ENCODE measurements at regions not wholly inside any gene's neighbourhood (a gene's known extent, or its start where the extent isn't known, plus 50 kb on each side); places are given as distances from the start of the nearest gene placed in this dataset.
"Not testable (repeated sequence)": the region's sequence is repeated elsewhere in the genome, so short reads cannot be mapped to it uniquely, and the experiment has no call there.

DNA sequence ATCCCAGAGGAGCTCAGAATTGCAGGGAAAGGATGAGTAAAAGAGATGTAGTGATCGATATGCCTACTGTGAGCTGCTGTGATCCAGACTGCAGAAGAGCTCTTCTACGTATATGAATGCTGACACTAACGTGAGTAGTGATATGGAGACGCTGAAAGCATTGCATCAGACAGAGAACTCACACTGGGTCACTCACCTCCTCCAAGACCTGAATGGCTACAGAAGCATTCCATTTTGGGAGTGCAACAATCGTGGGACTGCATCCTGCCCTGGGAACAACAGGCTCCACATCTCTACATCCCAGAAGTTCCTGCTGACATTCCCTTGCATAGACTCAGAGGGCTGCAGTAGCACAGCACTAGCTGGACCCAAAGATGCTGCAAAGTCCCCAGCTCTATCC lies 755.9 kb upstream of the MEF2C start:
- DNase-seq, result no peak

DNA sequence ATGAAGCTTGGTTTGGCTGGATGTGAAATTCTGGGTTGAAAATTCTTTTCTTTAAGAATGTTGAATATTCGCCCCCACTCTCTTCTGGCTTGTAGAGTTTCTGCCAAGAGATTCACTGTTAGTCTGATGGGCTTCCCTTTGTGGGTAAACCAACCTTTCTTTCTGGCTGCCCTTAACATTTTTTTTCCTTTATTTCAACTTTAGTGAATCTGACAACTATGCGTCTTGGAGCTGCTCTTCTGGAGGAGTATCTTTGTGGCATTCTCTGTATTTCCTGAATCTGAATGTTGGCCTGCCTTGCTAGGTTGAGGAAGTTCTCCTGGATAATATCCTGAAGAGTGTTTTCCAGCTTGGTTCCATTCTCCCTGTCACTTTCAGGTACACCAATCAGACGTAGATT lies 751.2 kb upstream of the MEF2C start:
- DNase-seq, result not testable (repeated sequence)

DNA sequence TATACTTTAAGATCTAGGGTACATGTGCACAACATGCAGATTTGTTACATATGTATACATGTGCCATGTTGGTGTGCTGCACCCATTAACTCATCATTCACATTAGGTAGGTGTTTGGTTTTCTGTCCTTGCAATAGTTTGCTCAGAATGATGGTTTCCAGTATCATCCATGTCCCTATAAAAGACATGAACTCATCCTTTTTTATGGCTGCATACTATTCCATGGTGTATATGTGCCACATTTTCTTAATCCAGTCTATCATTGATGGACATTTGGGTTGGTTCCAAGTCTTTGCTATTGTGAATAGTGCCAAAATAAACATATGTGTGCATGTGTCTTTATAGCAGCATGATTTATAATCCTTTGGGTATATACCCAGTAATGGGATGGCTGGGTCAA lies 747.1 kb upstream of the MEF2C start:
- DNase-seq, result not testable (repeated sequence)

DNA sequence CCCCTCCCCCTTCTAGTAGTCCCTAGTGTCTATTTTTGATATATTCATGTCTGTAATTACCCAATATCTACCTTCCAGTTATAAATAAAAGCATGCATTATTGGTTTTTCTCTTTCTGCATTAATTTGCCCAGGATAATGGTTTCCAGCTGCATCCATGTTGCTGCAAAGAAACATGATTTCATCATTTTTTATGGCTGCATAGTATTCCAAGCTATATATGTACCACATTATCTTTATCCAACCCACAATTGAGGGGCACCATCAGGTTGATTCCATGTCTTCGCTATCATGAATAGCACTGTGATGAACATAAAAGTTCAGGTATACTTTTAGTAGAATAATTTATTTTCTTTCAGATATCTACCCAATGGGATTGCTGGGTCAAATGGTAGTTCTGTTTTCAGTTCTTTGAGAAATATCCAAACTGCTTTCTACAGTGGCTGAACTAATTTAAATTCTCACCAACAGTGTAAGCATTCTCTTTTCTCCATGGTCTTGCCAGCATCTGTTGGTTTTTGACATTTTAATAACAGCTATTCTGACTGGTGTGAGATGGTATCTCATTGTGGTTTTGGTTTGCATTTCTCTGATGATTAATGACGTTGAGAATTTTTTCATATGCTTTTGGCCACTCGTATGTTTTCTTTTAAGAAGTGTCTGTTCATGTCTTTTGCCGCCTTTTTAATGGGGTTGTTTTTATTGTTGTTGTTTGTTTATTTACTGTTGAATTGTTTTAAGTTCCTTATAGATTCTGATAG lies 746.1 kb upstream of the MEF2C start:
- no peak for DNase-seq

DNA sequence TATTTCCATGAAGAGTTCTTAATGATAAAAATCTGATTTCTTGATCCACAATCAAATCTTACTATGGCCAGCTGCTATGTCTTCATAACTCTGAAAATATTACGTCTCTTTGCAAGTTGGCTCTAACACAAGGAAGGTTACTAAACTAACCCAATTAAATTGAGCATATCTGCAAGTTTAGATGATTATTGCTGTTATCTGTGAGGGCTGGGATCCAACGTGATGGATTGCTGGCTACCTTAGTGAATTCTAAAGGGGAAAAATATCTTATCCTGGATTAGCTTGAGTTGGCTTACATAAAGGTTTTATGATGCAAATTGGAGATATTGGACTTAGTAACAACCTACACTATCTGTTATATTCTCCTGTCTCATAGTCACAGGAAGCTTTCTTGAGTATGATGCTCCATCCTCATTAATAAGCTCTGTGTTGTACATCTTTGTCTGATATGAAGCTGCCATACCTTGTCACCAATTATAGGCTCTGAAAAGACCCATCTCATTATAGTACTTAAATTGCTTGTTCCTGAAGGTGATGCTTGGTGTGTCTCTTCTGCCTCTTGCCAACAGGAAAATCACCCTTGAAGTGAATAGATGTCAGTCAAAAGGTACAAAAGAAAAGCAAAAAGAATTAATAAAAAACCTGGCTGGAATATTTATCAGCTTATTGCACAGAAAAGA lies 733.0 kb upstream of the MEF2C start:
- no peak for DNase-seq

DNA sequence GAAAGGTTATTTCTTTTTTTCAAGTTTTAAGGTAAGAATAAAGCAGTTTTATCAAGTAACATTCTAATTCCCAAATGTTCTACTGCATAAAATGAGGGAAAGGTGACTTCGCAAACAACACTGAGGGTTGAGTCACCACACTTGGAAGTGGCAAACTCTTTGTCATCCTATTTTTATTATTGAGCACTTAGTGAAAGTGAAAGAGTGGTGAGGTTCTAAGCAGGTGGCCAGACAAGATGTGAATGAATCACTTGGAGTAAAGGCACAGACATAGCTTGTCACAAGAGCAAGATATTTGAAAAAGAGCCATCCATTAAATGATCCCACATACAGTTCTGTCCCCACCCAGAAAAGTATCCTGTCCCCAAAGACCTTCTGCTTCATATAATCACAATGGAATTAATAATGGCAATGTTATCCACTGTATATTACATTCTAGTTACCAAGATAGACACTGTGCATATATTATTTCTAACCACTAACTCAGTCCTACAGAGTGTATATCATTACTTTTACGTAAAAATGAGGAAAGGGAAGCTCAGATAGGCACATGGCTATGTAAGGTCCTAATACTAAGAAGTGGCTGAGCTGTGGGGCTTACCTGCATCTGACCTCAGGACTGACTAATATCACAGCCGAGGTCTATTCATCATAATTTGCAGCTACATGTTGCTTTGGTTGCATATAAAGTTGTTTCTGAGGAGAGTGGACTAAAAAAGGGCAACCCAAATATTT lies 730.4 kb upstream of the MEF2C start:
- no peak for DNase-seq

DNA sequence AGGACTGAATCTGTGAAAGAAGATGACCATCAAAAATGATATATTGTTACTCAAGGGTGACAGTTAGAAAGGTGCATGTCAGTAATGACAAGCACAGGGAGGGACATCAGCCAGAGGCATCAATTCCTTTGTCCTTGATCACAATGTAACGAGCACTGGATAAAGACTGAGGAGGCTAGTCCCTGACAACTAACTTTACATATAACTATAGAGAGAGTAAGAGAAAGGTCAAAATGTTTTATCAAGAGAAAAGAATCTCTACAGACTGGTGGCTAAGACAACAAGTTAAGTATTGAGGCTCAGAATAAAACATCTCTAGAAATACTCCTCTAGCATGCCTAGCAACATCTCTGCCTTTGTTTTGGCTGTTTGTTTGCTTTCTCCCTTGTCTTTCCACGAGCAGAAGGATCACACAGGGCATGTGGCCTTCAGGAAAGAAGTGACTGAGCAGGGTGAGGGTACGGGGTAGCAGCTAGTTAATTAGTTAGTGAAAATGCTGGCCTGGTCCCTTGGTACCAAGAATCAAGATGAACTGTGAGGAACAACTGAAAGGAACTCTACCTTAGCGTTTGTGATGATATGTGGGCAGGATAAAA lies 724.1 kb upstream of the MEF2C start:
- DNase-seq, result no peak

DNA sequence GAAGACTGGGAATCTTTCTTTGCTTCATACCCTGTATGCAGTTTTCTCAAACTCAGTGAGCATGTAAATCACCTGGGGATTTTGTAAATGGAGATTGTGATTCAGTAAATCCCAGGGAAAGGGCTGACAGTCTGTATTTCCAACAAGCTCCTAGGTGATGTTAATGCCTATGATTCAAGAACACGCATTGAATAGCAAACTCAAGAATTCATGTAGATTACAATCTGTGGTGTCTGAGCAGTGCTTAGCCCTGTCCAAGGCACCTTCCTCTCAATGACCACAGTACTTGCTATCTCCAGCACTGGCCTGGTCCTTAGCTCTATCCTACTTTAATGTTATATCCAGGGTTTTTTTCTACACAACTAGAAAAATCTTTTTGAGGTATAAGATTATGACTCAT lies 721.4 kb upstream of the MEF2C start:
- DNase-seq, result no peak

DNA sequence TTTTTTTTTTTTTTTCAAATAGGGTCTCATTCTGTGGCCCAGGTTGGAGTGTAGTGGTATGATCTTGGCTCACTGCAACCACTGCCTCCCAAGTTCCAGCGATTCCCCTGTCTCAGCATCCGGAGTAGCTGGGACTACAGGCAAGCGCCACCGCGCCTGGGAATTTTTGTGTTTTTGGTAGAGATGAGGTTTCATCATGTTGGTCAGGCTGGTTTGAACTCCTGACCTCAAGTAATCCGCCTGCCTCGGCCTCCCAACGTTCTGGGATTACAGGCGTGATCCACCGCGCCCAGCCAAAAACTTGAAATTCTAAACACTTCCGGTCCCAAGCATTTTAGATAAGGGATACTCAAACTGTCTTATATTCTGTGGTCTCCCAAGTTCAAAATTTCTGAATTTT lies 718.9 kb upstream of the MEF2C start:
- DNase-seq, result no peak

DNA sequence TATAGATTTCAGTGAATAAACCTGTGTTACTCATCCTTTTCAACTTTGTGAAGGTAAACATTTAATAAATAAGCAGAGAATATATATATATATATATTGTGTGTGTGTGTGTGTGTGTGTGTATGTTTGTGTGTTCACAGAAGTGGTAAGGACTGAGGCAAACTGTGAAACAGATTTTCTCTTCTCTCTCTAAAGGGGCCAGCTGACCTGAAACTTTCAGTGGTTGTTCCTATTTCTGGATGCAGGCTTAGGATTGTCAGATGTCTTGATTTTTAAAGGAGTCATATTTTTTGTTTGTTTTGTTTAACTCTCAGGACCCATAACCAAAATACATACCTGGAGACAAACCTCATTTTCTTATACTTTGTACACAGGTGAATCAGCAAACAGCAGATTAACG lies 714.9 kb upstream of the MEF2C start:
- DNase-seq, result no peak

DNA sequence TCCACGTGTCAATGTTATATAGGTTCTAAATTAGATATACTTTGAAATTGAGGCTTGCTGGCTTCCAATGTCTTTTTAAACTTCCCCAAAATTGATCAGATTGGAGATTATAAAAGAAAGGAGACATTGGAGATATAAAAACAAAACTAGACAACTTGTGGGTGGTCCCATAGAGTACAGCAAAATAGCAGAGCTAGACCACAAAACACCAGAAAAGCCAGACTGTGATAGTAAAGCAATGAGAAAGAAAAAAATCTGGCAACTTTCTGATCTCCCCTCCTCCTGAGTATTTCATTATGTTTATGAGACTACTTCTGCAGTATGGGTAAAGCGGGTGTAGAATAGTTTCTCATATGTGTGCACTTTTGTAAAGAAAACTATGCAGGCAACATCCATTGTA lies 713.8 kb upstream of the MEF2C start:
- DNase-seq, result no peak

DNA sequence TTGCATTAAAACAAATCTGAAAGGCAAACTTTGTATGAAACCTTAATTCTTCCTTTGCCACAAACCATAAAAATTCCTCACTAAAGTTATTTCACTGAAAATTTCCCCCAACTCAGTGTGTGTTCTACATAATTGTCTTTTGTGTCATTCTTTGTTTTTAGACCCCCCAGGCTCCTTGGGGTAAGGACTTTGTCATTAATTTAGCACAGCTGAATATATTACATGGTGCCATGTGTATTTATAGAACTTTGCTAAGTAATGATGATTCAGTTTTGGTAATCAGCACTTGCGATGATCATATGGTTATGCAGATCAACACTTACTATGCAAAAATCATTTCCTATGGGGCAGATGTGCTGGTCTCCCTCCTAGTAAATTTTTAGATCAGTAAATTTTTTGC lies 712.1 kb upstream of the MEF2C start:
- DNase-seq, result no peak

DNA sequence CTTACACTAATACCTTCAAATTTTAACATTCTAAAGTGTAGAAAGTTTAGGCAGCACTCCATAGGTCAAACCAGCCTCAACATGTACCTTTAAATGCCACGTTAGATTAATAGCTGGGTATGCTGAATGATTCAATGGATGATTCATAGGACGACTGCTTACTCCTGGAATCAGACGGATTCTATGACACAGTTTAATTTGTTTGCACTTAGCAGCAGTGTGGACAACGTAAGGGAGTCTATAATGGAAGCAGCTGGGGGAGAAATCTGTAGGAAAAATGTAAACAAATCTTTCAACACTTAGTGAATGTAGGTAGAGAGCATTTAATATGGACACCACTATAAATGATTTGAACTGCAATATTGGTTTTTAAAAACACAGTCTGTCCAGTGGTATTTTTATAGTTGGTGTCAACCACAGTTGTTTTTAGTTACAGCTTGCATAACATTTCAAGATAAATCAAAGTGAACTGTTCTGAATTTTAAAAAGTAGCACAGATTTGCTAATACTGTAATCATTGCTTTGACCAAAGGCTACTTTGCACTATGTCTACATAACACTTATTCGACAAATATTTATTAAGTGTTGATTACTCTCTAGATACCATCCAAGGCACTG lies 701.5 kb upstream of the MEF2C start:
- no peak for DNase-seq

DNA sequence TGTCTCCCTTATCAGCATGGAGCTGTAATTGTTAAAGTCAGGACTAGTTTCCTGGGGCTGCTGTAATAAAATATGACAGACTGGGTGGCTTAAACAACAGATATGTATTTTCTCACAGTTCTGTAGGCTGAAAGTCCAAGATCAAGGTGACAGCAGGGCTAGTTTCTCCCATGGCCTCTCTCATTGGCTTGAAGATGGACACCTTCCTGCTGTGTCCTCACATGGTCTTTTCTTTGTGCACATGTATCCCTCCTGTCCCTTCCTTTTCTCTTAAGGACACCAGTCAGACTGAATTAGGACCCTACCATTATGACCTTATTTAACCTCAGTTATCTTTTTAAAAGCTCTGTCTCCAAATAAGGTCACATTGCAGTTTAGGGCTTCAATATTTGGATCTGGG lies 700.5 kb upstream of the MEF2C start:
- no peak for DNase-seq

DNA sequence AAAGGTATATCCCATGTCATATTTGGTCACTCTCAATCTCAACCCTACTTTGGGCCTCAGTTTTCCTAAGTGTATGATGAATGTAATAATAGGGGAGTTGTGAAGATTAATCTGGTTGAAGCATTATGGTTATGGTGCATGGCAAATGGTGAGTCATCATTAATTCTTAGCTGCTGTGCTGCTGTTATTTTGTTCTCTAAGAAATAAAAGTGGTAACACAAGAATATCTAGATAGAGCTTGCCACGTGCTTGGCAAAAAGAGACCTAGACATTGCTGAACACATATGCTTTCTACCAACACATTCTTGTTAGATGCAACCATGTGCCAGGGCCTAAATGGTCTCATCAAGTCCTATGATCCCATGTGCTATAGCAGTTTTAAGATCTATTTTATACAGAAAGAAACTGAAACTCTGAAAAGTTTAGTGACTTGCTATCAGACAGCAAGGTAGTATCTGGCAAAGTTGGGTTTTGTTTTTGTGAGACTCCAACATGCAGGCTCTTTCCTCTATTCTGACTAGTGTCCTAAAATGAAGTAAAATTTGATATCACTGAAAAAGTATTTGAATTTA lies 699.9 kb upstream of the MEF2C start:
- DNase-seq, result no peak

DNA sequence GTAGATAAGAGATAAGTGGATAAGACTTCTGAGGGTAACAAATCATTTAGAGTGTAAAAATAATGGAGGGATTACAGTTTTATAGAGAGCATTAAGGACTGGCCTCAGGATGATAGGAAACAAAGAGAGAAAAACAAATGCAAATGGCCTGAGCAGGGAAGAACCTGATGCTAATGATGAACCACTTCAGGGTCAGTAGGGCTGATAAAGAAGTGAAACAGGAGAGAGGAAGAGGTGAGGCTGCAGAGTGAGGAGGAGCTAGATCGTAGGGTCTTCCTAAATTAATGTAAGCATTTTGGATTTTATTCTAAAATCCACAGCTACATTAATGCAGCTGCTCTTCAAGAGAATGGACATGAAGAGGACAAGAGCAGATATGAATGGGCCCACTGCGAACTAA lies 698.0 kb upstream of the MEF2C start:
- DNase-seq, result no peak

DNA sequence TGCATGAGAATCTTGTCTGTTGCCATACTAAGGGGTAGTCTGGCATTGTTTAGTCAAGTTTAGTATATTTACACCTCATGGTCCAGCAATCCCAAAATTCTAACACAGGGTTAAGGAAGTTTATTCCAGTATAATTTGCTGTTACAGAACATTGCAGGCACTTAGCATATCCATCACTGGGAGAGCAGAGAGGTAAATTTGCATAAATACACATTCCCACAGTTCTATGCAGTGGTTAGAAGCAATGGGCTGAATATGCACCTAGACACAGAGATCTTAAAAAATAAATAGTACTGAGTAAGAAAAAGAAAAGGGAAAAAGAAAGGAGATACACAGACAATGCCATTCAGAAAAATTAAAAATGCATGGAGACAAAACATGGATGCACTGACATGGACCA lies 692.3 kb upstream of the MEF2C start:
- no peak for DNase-seq

DNA sequence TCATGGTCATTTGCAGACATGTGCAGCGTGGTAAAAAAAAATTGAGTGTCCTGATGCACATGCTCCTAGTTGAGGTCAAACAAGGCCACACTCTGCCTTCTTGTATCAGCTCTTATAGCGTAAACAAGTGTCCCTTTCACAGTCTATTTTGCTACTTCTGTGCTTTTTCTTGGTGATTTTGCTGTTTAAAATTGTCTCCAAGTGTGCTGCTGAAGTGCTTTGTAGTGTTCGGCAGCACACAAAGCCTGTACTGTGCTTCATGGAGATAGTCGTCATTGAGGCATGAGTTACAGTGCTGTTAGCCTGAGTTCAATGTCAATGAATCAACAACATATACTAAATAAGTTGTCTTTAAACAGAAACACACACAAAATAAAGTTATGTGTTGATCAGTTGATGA lies 690.4 kb upstream of the MEF2C start:
- DNase-seq, result no peak

DNA sequence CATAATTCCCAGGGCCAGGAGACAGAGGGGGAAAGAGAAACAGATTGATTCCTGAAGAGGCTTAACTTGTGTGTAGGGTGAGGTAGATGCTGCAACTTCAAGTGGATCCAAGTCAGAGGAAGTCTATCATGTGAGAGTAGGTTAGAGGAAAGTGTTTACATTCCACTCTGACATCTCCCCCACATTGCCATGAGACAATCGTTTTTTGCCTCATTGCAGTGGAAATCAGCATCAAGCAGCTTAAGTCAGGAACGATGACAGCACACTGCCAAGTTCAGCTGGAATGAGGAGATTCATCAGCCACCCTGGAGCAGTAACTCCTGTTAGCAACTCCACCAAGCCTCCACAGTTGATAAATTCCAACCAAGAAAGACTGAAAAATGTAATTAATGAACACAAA lies 689.7 kb upstream of the MEF2C start:
- DNase-seq, result no peak

DNA sequence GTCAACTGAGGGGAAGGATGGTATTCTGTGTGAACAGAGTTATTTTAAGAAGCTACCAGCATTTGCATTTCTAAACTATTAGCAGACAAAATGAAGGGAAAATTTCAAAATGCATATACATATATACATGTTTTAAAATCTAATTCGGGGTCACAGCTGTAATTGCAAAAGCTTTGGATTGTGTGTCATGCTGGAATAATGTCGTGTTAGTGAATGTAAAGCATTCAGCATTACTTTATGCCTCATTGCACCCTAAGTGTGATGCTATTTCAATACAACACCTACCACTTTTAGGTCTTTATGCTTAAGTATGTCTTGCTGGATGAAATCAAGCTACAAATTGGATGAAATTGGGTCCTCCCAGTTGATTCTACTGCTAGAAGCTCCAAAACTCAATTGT lies 687.6 kb upstream of the MEF2C start:
- DNase-seq, result no peak

DNA sequence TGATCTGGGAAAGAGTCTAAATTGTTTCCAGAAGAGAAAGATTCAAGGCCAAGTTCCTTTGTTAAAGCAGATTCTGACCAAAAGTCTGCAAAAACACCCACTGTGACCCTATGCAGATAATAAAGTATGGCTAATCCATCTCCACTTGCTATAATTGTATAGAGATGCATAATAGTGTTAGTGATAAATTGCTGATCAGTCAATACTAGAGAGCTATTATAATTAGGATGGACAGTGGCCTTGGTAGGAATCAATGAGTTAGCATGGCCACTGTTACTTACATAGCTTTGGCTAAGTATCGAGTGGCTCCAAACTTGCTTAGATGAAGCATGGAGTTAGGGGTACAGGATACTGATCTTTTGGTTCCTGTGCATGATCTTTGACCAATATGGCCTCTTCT lies 683.4 kb upstream of the MEF2C start:
- no peak for DNase-seq

DNA sequence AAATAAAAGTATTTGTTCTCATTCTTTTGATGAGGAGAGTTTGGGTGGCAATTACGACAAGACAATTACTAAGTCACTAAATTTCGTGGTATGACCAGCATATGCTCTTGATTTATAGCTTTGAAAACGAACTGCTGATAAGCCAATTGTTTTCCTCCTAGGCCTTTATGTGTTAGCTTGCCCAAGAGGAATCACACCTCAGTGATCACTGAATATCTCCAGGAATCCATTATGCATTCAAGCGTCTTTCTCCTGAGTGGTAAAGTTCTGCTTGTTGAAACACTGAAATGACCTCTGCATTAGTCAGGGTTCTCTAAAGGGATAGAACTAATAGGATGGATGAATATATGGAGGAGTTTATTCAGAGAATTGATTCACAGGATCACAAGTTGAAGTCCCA lies 677.7 kb upstream of the MEF2C start:
- no peak for DNase-seq

All from muscle of arm (tissue), 1 donor.